Kidney tubule cell (primary cell): ENCODE measurements at regions not wholly inside any gene's neighbourhood (a gene's known extent, or its start where the extent isn't known, plus 50 kb on each side); places are given as distances from the start of the nearest gene placed in this dataset.
A peak's percentile ranks its signal among the peaks of the same experiment; 100 is the strongest.
"Not testable (repeated sequence)": the region's sequence is repeated elsewhere in the genome, so short reads cannot be mapped to it uniquely, and the experiment has no call there.

Experiments used
- DNase-seq: peaks from one replicate; pipeline ENCODE4 v3.0.0-alpha.2; 2018; ENCODE audit warnings: low spot score

DNA sequence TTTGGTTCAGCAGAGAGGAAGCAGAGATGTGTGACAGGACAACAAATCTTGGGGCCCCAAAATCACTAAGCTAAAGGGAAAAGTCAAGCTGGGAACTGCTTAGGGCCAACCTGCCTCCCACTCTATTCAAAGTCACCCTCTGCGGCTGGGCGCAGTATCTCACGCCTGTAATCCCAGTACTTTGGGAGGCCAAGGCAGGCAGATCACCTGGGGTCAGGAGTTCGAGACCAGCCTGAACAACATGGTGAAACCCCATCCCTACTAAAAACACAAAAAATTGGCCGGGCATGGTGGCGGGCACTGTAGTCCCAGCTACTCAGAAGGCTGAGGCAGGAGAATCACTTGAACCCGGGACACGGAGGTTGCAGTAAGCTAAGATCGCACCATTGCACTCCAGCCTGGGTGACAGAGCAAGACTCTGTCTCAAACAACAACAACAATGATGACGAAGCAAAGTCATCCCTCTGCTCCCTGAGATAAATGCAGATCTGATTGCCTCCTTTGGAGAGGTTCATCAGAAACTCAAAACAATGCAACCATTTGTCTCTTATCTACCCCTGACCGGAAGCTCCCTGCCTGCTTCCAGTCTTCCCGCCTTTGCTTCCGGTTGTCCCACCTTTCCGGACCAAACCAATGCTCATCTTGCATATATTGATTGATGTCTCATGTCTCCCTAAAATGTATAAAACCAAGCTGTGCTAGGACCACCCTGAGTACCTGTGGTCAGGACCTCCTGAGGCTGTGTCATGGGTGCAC is 136.4 kb upstream of the AFDN start:
- DNase-seq: not testable (repeated sequence)

DNA sequence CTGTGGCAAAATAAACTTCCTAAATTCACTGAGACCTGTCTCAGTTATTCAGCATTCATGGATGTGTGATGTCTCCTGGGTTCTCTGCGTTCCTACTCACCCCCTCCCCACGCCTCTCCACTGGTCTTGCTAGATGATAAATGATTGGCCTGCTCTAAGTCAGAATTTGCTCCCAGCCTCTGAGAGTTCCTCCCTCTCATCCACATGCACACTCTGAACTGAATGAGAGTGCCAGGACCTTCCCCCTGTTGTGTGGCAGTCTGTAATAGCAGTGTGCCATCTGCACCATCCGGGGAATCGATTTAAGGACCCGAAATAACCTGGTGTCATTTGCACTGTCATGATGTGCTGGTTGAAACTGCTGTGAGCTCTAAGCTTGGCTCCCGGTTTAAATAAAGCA is 135.8 kb upstream of the AFDN start:
- DNase-seq: no peak

DNA sequence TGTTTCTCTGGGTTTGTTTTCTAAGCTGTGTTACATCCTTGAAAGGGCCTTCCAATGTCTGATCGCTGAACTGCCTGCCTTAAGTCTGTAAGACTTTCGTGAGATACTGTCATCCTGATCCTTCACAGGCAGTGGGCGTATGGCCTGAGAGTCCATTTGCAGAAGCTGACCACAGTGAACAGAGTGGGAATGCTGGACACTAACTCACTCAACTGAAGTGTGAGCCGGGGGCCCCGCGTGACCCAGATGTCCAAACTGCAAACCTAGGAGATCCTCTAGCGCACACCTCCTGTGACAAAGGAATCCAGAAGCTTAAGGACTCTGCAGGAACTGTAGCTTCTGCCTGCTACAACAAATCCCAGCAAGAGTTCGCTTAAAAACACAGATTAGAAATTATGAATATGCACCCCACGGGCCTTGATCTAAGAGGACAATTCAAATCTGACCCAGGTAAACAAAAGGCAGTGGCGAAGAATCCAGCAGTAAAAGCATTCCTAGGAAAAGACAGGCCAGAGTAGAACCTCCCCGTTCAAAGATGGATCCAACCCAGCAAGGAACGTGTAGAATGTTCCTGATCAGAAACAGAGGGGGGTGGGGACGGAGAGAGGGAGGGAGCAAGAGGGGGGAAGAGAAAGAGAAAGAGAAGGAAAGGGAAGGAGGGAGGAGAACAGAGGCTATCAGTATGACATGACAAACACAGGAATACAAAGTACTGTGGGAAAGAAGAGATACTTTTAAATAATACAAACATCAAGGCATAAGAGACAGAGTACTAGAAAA is 135.0 kb upstream of the AFDN start:
- no peak for DNase-seq

DNA sequence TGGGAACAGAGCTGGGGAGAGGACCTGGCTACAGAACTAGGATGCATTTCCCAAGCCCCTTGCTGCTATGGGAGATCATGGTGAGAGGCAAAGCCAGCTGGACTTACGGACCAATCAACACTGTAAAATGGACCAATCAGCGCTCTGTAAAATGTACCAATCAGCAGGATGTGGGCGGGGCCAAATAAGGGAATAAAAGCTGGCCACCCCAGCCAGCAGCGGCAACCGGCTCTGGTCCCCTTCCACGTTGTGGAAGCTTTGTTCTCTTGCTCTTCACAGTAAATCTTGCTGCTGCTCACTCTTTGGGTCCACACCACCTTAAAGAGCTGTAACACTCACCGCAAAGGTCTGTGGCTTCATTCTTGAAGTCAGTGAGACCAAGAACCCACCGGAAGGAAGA is 133.2 kb upstream of the AFDN start:
- not testable (repeated sequence) for DNase-seq

DNA sequence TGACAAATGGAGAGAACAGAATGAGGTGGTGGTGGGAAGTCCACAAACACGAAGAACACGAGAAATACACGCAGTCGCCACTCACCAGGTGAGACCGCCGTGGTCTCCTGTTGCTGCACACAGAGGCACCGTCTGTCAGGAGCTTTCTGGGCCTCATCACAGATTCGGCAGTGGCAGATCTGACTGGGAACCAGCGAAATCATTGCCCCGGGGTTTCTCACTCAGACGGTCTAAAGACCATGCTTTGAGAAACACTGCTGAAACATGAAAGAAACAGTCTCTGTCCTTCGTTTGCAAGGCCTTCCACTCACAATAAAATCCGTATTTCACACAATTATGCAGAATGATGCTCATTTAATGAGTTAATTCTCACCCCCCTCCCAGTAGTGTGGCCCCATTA is 130.9 kb upstream of the AFDN start:
- no peak for DNase-seq

DNA sequence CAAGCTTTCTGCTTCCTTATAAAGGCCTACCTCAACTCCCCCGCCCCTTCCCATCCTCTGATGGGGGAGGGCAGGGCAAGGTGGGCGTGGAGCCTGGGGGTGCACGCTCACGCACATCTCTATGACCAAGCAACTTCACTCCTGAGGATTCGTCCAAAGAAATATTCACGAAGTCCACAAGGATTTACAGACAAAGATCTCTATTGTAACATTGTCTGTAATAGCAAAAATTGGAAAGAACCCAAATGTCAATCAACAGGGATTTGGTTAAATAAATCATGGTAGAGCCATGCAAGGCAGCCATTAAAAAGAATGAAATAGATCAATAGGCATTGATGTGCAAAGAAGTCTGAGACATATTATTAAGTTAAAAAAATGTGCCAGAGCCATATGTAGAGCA is 130.4 kb upstream of the AFDN start:
- no peak for DNase-seq

DNA sequence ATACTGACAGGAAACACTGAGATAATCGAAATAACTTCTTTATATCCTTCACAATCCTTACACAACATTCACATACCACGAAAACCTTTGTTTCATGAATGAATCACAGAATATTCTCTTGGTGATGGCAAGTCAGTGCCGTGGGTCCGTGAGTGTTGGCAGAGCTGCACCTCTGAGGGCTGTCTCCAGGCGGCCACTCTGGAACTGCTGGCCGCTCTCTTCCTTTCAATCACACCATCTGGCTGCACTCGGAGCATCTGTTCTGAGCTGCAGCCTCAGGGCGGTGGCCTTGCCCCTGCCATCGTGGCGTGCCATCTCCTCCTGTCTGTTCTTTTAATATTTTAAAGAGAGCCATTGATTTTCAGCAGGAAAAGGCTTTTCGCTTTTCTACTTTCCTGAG is 129.4 kb upstream of the AFDN start:
- DNase-seq: no peak

DNA sequence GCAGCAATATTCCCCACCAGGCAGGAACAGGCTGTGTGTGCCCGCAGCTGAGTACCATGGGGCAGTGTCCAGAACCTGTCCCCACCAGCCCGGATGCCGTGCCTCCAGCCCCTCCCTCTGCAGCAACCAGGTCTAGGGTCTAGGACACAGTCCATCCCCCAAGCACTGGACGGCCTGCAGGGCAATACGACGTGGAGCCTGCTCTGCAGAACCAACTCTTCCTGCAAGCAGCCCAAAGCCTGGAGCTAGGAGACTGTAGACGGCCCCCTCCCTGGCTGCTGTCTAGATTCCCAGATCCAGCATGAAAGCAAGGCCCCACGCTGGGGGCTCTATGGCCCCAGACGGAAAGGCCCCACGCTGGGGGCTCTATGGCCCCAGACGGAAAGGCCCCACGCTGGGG is 128.2 kb upstream of the AFDN start:
- DNase-seq: no peak

DNA sequence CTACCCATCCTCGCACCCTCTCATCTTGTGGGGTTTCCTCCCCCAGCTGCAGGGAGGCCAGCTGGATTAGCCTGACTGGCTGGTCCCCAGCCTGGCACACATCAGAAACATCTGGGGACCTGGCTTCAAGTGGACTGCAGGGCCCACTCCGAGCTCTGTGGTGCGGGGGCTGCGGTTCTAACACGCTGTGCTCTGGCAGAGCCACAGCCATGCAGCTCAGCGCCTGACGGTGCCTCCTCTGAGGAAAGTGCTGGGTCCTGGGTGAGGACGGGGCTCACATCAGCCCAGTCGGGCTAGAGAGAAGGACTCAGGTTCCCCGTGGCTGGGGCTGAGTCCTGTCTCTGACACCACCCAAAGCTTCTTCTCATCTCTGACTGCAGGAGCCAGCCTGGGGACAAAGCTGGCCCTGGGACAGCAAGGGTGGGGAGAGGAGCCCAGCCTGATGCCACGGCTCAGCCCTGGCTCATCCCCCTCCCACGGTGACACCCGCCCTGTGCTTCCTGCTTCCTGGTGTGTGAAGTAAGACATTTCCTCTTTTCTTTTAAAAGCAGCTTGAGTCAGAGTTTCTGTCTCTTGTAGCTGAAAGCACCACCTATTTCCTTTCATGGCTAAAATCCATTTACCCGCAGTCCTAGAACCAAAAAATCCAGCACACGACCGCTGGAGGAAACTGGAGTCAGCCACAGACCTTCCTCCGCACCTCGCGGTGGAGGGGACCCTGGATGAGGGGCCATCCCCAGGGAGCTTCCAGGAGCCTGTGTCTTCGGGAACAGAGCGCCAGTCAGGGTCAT is 127.4 kb upstream of the AFDN start:
- peak; percentile 92 for DNase-seq

DNA sequence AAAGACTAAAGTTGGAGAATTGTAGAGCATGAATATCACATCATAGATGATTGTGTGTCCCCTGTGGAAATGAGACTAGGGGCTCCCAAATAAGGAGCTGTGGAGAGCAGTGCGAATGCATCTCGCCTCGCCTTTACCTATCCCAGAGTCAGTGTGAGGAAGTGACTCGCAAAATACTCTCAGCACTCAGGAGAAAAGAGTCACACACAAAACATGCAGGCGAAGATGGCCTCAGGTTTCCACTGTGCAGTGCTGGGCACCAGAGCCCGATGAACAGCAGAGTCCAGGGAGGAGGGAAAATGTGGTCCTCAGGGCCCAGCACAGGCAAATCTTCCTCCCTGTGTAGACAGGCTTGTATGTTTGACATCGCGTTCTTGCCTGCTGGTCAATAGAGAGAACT is 126.5 kb upstream of the AFDN start:
- DNase-seq: peak; percentile 73

DNA sequence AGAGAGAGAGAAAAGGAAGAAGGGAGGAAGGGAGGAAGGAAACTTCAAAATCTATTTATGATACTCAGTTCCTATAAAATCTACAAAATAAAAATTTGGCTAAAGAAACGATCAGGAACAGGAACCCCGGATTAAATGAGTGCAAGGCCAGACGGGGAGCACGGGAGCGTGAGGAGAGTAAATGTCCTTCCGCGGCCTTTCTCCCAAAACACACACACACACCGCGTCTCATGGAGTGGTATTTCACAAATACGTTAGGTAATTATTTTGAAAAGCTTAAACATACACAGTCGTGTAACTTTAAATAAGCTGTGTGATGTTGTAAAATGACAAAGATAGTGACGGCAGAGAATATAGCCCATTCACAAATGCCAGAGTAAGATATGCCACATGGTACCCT is 125.7 kb upstream of the AFDN start:
- DNase-seq: no peak

DNA sequence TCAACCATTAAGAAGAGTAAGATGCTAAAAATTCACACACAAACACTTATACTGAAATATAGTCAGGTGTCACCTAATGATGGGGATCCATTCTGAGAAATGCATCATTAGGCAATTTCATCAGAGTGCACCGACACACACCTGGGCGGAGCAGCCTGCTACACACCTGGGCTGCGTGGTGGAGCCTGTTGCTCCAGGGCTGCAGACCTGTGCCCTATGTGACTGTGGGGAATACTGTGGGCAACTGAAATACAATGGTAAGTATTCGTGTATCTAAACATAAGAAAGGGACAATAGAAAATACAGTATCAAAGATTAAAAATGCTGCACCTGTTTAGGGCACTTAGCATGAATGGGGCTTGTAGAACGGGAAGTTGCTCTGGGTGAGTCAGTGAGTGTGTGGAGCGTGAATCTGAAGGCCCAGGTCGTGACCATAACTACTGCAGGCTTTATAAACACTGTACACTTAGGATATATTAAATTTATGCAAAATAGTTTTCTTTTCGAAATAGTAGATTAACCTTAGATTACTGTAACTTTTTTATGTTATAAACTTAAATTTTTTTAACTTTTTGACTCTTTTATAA is 124.4 kb upstream of the AFDN start:
- peak; percentile 62 for DNase-seq

DNA sequence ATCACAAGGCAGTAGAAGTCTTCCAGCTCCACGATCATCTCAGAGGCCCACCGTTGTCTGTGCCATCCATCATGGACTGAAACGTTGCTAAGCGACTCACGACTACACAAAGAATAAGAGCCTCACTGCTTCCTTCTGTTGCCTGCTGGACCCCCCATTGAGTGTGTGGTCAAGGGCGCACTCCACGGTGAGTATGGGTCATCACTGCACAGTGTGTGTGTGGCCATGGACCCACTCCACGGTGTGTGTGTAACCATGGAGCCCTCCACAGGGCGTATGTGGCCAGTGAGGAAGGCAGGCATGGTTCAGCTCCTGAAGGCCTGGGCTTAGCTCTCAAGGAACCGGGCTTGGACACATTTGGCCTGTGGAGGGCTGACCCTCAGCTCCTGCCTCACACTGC is 123.4 kb upstream of the AFDN start:
- DNase-seq: no peak

DNA sequence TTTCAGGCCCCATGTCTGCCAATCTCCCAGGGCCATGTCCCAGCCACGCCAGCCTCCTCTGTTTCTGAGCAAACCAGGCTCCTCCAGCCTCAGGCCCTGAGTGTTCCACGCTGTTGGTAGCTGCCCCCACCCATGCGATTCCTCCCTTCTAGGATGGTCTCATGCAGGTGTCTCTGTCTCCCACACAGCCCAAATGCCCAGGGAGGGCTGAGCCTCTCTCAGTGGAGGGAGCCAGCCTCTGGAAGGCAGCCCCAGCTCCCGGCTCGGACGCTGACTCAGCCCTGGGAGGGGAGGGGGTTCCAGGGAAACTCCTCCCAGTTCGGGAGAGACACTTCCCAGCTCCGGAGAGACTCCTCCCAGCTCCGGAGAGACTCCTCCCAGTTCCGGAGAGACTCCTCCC is 122.9 kb upstream of the AFDN start:
- no peak for DNase-seq

DNA sequence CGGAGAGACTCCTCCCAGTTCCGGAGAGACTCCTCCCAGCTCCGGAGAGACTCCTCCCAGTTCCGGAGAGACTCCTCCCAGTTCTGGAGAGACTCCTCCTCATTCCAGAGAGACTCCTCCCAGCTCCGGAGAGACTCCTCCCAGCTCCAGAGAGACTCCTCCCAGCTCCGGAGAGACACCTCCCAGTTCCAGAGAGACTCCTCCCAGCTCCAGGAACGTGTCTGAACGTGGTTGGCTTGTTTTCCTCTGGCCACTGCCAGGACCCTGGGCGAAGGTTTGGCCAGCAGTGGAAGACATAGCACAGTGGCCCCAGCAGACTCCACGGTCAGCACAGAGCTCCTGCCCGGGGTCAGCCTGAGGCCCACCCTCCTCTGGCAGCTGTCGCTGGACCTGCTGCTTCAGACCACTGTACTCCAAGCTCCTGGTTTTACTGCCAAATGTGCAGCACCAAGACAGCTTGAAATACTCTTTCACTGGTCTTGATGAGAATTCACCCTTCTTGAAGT is 122.3 kb upstream of the AFDN start:
- no peak for DNase-seq

DNA sequence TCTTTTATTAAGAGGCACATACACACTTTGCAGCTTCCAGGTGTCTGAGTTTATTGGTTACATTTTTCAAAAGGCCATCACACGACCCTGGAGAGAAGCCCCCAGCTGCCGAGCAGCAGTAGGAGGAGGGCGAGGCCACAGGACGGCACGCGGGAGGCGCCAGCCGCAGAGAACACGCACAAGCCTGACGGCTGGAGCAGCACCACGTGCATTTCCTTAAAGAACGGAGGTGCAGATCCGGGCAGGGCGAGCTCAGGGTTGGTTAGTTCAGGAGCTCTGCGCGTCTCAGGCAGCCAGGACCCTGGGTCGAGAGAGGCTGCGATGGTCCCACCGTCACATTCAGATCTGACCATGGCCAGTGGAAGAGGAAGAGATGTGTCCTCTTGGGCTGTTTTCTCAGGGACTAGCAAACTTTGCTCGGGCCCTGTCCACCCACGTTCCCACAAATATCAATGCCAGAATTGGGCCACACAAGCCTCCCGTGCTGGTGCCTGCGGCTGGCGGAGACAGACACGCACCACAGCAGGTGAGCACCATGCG is 121.4 kb upstream of the AFDN start:
- DNase-seq: no peak

DNA sequence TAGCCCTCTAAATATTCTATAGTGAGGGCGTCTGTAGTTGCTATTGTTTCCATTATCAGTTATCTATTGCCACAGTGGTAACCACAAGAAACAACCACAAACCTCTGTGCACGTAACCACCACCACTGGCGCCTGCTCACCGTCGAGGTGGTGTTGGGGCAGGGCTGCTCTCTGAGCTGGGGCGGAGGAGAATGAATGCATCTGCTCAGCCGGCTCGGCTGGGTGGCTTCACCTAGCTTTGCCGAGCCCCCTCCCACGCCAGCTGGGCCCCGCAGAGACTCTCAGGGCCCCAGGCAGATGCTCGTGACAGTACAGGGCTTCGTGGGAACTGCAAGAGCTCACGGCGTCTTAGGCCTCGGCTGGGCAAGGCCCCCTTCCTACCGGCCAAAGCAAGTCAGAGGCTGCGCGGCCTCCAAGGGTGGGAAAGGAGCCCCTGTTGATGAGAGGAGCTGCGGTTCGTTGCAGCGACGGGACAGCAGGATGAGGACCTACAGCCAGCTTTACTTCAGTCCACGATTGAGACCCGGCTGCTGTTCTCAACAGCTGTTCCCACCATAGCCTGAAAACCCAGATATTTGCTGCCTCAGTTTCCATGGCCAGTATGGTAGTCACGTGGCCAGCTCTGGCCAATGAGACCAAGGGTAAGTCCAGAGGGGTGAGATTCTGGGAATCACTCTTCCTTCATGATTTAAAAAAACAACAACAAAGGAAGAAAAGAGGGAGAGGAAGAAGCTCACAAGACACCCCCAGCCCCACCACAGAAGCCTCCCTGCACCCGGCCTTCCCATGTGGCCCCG is 120.2 kb upstream of the AFDN start:
- DNase-seq: no peak

DNA sequence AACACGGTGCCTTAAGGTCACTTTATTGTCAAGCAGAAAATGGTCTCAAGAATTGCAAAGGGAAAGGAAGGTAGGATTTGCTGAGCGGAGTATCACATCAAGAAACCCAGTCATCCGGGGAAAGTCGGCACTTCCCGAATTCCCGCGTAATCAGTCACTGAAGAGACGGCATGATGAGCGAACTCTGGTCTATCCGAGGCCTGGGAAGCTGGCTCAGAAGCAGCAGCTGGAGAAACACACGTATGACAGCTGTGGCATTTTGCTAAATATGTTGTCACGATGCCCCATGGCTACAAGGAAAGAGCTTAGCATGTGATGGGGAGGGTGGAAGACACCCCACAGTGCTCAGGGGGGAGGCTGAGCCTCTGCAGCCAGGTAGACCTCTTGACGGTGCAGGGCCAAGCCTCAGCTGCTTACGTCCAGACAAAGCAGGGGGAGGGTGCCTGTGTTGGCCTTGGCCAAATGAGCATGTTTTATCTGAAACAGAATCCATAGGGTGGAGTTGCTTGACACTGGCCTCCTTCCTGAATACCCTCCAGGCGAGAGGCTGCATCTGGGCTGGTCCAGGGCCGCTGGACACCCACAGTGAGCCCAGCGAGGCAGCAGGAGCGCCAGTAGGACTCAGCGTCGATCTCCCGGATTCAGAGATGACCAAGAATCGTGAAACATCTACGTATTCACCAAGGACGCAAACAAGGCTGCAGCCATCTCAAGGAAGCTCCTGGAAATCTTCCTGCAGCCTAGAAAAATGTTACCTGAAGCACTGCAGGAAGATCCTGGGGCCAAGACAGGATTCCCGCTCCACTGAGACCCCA is 118.8 kb upstream of the AFDN start:
- DNase-seq: peak; percentile 82

DNA sequence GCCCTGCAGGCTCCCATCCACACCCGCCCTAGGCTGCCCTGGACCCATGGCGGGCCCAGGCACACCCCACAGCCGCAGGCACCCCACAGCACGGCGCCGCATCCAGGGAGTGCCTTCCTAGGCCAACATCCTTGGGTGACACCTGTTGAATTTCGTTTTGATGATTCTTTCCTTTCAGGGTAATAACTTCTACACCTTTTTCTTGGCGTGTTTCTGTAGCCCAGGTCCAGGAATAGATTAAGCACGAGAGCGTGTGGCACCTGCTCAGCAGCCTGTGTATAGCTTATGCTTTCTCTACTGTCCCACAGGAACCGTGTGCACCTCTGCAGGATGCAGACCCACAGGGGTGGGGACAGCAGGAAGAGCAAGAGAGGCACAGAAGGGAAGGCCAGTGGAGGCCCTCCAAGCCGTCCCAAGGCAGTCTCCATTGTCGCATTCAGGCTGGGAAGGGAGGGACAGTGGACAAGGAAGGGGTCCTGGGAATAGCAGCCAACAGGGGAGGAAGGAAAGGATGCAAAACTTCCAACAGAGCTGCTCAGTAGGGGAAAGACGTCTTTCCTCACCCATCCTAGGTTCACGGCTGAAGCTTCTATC is 118.1 kb upstream of the AFDN start:
- DNase-seq: no peak

DNA sequence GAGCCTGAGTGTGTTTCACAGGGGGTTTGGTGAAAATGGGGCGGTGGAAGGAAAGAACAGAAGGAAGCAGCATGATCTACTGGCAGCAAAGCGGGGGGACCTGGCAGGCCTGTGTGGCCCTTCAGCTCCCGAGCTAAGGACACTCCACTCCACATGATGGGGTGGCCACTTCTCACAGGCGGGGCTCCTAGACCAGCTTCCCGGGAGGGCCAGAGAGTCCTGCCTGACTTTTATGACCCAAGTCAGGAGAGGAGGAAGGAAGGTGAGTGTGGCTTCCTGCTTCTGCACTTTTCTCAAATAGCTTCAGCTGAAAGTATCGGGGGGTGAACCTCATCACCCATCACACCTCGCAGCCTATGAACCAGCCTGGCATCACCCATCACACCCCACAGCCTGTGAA is 117.5 kb upstream of the AFDN start:
- no peak for DNase-seq
